Parathyroid adenoma (tissue), 2 donors: ENCODE measurements at regions not wholly inside any gene's neighbourhood (a gene's known extent, or its start where the extent isn't known, plus 50 kb on each side); places are given as distances from the start of the nearest gene placed in this dataset.
"Not testable (repeated sequence)": the region's sequence is repeated elsewhere in the genome, so short reads cannot be mapped to it uniquely, and the experiment has no call there.

Experiments used
- H2AFZ ChIP-seq: fragments of 300-600 bp; sonication (generic); one replicate; pipeline ENCODE4 v1.7.0; 2017; ENCODE audit warnings: antibody characterized with exemption, mild to moderate bottlenecking
- H3K27ac ChIP-seq: fragments of 300-600 bp; sonication (generic); one replicate; pipeline ENCODE4 v1.7.0; 2017
- H3K27me3 ChIP-seq: fragments of 300-600 bp; sonication (generic); one replicate; pipeline ENCODE4 v1.7.0; 2017; ENCODE audit warnings: low read length; ENCODE audit not compliant: control insufficient read depth, insufficient read depth
- H3K36me3 ChIP-seq: fragments of 300-600 bp; sonication (generic); one replicate; pipeline ENCODE4 v1.7.0; 2017; ENCODE audit warnings: low read length; ENCODE audit not compliant: control insufficient read depth, insufficient read depth
- H3K4me1 ChIP-seq: fragments of 300-600 bp; sonication (generic); one replicate; pipeline ENCODE4 v1.7.0; 2017; ENCODE audit warnings: control low read depth
- H3K4me2 ChIP-seq: fragments of 300-600 bp; sonication (generic); one replicate; pipeline ENCODE4 v1.7.0; 2017; ENCODE audit warnings: low read length
- H3K4me3 ChIP-seq: fragments of 300-600 bp; sonication (generic); one replicate; pipeline ENCODE4 v1.7.0; 2017; ENCODE audit warnings: low read depth, low read length
- H3K79me2 ChIP-seq: fragments of 300-600 bp; sonication (generic); one replicate; pipeline ENCODE4 v1.7.0; 2017; ENCODE audit warnings: control low read depth
- H3K9ac ChIP-seq: fragments of 300-600 bp; sonication (generic); one replicate; pipeline ENCODE4 v1.7.0; 2017; ENCODE audit warnings: mild to moderate bottlenecking
- H3K9me3 ChIP-seq: fragments of 300-600 bp; sonication (generic); one replicate; pipeline ENCODE4 v1.7.0; 2017; ENCODE audit warnings: low read length; ENCODE audit not compliant: control insufficient read depth
- CTCF ChIP-seq: fragments of 300-600 bp; sonication (generic); IDR thresholded peaks from one replicate; pipeline ENCODE4 v1.7.0; 2017; ENCODE audit warnings: antibody characterized with exemption, mild to moderate bottlenecking
- donor health status: primary hyperparathyroidism.

GRCh38 chr18:6537475-6537874 is 122.8 kb upstream of the L3MBTL4 start:
- Histone ChIP-seq H3K36me3 (no peaks in the 10 kb centered on the region), H3K4me2 (no peak overlapping the region), H3K27me3 (no peaks in the 10 kb centered on the region), H3K9ac (no peak overlapping the region), H3K9me3 (no peaks in the 10 kb centered on the region), H3K79me2 (no peaks in the 10 kb centered on the region), H3K27ac (no peak overlapping the region), H3K4me1 (no peaks in the 10 kb centered on the region), H3K4me3 (no peak overlapping the region), H2AFZ (peak overlapping the region; percentile 11)
- no peak for TF ChIP-seq CTCF

GRCh38 chr18:6541131-6541679 is 126.5 kb upstream of the L3MBTL4 start:
- H3K4me1 ChIP-seq, result not testable (repeated sequence)

GRCh38 chr18:6542296-6542695 is 127.6 kb upstream of the L3MBTL4 start:
- TF ChIP-seq CTCF, result no peak
- H3K27ac ChIP-seq, result no peak overlapping the region
- H3K4me3 ChIP-seq, result no peak overlapping the region
- no peak overlapping the region for H3K4me2 ChIP-seq
- no peaks in the 10 kb centered on the region for H3K4me1 ChIP-seq
- no peaks in the 10 kb centered on the region for H3K27me3 ChIP-seq
- no peaks in the 10 kb centered on the region for H3K36me3 ChIP-seq
- H3K9ac ChIP-seq, result no peak overlapping the region
- H2AFZ ChIP-seq, result no peak overlapping the region
- no peaks in the 10 kb centered on the region for H3K9me3 ChIP-seq
- no peaks in the 10 kb centered on the region for H3K79me2 ChIP-seq

More at GRCh38 chr18:6541131-6541679, 126.5 kb upstream of the L3MBTL4 start:
- H3K79me2 ChIP-seq, H3K9ac ChIP-seq, H3K27ac ChIP-seq, H3K27me3 ChIP-seq, H3K4me3 ChIP-seq, H3K36me3 ChIP-seq, H2AFZ ChIP-seq, H3K9me3 ChIP-seq, H3K4me2 ChIP-seq: not testable (repeated sequence)

GRCh38 chr18:6543330-6543908 is 128.7 kb upstream of the L3MBTL4 start:
- Histone ChIP-seq H3K9ac (no peak overlapping the region), H2AFZ (no peak overlapping the region), H3K4me2 (no peak overlapping the region), H3K79me2 (no peaks in the 10 kb centered on the region), H3K9me3 (no peaks in the 10 kb centered on the region), H3K27me3 (no peaks in the 10 kb centered on the region), H3K4me3 (no peak overlapping the region), H3K36me3 (no peaks in the 10 kb centered on the region), H3K27ac (no peak overlapping the region), H3K4me1 (no peaks in the 10 kb centered on the region)
- TF ChIP-seq CTCF, result peak; percentile 61

- H3K4me1 ChIP-seq, result no peaks in the 10 kb centered on the region
- no peak overlapping the region for H3K27ac ChIP-seq
- TF ChIP-seq CTCF, result no peak
- no peak overlapping the region for H3K9ac ChIP-seq
- H3K9me3 ChIP-seq, result no peaks in the 10 kb centered on the region
- H3K4me2 ChIP-seq, result no peak overlapping the region
- H2AFZ ChIP-seq, result no peak overlapping the region
- no peaks in the 10 kb centered on the region for H3K27me3 ChIP-seq
- H3K79me2 ChIP-seq, result no peaks in the 10 kb centered on the region
- no peak overlapping the region for H3K4me3 ChIP-seq
- H3K36me3 ChIP-seq, result no peaks in the 10 kb centered on the region
Observed at GRCh38 chr18:6546229-6546628, 131.5 kb upstream of the L3MBTL4 start.
